ENCODE measurements at regions not wholly inside any gene's neighbourhood (a gene's known extent, or its start where the extent isn't known, plus 50 kb on each side); places are given as distances from the start of the nearest gene placed in this dataset.

GRCh38 chrX:13208281-13208935 is 111.4 kb downstream of the ATXN3L start:
- Histone ChIP-seq H3K36me3 (ENCODE audit: insufficient read depth, low read length) (no peaks in the 10 kb centered on the region), H3K9me3 (ENCODE audit: low read depth, low read length) (no peaks in the 10 kb centered on the region), H3K79me2 (ENCODE audit: insufficient read depth, low read length) (no peaks in the 10 kb centered on the region), H3K4me2 (ENCODE audit: insufficient read depth, low read length) (no peak overlapping the region), H3K4me3 (ENCODE audit: insufficient read depth, low read length) (no peak overlapping the region), H4K20me1 (ENCODE audit: insufficient read depth, low read length) (no peaks in the 10 kb centered on the region), H3K27me3 (ENCODE audit: insufficient read depth, low read length) (no peaks in the 10 kb centered on the region), H3K27ac (ENCODE audit: low read depth, low read length) (no peak overlapping the region), H3K4me1 (ENCODE audit: insufficient read depth, low read length) (no peaks in the 10 kb centered on the region), H2AFZ (ENCODE audit: low read length) (no peak overlapping the region)
- no peak for DNase-seq (ENCODE audit: insufficient read length, low spot score, missing footprints)
- TF ChIP-seq CTCF (IDR thresholded peaks at IDR 0.05; ENCODE audit: extremely low read depth, low read depth, low read length), result no peak

GRCh38 chrX:13203271-13203670 is 116.6 kb downstream of the ATXN3L start:
- no peak for DNase-seq (ENCODE audit: insufficient read length, low spot score, missing footprints)
- H3K4me3 ChIP-seq (ENCODE audit: insufficient read depth, low read length), result no peak overlapping the region
- no peaks in the 10 kb centered on the region for H3K4me1 ChIP-seq (ENCODE audit: insufficient read depth, low read length)
- no peaks in the 10 kb centered on the region for H3K36me3 ChIP-seq (ENCODE audit: insufficient read depth, low read length)
- no peaks in the 10 kb centered on the region for H3K9me3 ChIP-seq (ENCODE audit: low read depth, low read length)
- no peak overlapping the region for H3K4me2 ChIP-seq (ENCODE audit: insufficient read depth, low read length)
- H3K79me2 ChIP-seq (ENCODE audit: insufficient read depth, low read length), result no peaks in the 10 kb centered on the region
- H3K27ac ChIP-seq (ENCODE audit: low read depth, low read length), result no peak overlapping the region
- H2AFZ ChIP-seq (ENCODE audit: low read length), result peak overlapping the region; percentile 47
- H3K27me3 ChIP-seq (ENCODE audit: insufficient read depth, low read length), result no peaks in the 10 kb centered on the region
- no peaks in the 10 kb centered on the region for H4K20me1 ChIP-seq (ENCODE audit: insufficient read depth, low read length)
- no peak for TF ChIP-seq CTCF (IDR thresholded peaks at IDR 0.05; ENCODE audit: extremely low read depth, low read depth, low read length)

- no peak overlapping the region for H3K27ac ChIP-seq (ENCODE audit: low read depth, low read length)
- H3K27me3 ChIP-seq (ENCODE audit: insufficient read depth, low read length), result no peaks in the 10 kb centered on the region
- no peak overlapping the region for H3K4me2 ChIP-seq (ENCODE audit: insufficient read depth, low read length)
- H3K79me2 ChIP-seq (ENCODE audit: insufficient read depth, low read length), result no peaks in the 10 kb centered on the region
- H3K9me3 ChIP-seq (ENCODE audit: low read depth, low read length), result no peaks in the 10 kb centered on the region
- no peaks in the 10 kb centered on the region for H3K4me1 ChIP-seq (ENCODE audit: insufficient read depth, low read length)
- H3K36me3 ChIP-seq (ENCODE audit: insufficient read depth, low read length), result no peaks in the 10 kb centered on the region
- H3K4me3 ChIP-seq (ENCODE audit: insufficient read depth, low read length), result no peak overlapping the region
- TF ChIP-seq CTCF (IDR thresholded peaks at IDR 0.05; ENCODE audit: extremely low read depth, low read depth, low read length), result no peak
- no peak for DNase-seq (ENCODE audit: insufficient read length, low spot score, missing footprints)
- H2AFZ ChIP-seq (ENCODE audit: low read length), result no peak overlapping the region
- H4K20me1 ChIP-seq (ENCODE audit: insufficient read depth, low read length), result no peaks in the 10 kb centered on the region
These were observed 118.1 kb downstream of the ATXN3L start for GRCh38 chrX:13201605-13202219.

GRCh38 chrX:13200398-13200797 is 119.5 kb downstream of the ATXN3L start:
- Histone ChIP-seq H3K9me3 (ENCODE audit: low read depth, low read length) (no peaks in the 10 kb centered on the region), H4K20me1 (ENCODE audit: insufficient read depth, low read length) (no peaks in the 10 kb centered on the region), H3K36me3 (ENCODE audit: insufficient read depth, low read length) (no peaks in the 10 kb centered on the region), H3K4me3 (ENCODE audit: insufficient read depth, low read length) (no peak overlapping the region), H3K27ac (ENCODE audit: low read depth, low read length) (no peak overlapping the region), H3K4me2 (ENCODE audit: insufficient read depth, low read length) (no peak overlapping the region), H3K4me1 (ENCODE audit: insufficient read depth, low read length) (no peaks in the 10 kb centered on the region), H3K79me2 (ENCODE audit: insufficient read depth, low read length) (no peaks in the 10 kb centered on the region), H2AFZ (ENCODE audit: low read length) (no peak overlapping the region), H3K27me3 (ENCODE audit: insufficient read depth, low read length) (no peaks in the 10 kb centered on the region)
- DNase-seq (ENCODE audit: insufficient read length, low spot score, missing footprints), result no peak
- TF ChIP-seq CTCF (IDR thresholded peaks at IDR 0.05; ENCODE audit: extremely low read depth, low read depth, low read length), result no peak
